ENCODE measurements at regions not wholly inside any gene's neighbourhood (a gene's known extent, or its start where the extent isn't known, plus 50 kb on each side); places are given as distances from the start of the nearest gene placed in this dataset.

DNA sequence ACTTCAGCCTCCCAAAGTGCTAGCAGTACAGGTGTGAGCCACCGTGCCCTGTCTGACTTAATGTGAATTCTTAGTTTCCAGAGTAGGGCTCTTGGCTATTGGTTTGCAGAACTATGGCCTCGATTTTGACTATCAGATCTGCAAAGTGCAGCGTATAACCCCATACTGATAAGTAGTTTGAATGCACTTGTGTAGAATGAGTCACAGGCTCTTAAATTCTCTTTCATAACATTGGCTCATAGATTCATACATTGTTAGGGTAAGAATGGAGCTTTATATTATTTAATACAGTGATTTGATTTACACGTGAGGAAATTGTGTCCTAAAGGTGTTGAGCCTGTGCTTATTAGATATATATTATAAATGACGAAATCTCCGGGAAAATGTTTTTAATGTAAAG lies 109.9 kb downstream of the ZPLD1 start:
- TF ChIP-seq, protein P1, sequence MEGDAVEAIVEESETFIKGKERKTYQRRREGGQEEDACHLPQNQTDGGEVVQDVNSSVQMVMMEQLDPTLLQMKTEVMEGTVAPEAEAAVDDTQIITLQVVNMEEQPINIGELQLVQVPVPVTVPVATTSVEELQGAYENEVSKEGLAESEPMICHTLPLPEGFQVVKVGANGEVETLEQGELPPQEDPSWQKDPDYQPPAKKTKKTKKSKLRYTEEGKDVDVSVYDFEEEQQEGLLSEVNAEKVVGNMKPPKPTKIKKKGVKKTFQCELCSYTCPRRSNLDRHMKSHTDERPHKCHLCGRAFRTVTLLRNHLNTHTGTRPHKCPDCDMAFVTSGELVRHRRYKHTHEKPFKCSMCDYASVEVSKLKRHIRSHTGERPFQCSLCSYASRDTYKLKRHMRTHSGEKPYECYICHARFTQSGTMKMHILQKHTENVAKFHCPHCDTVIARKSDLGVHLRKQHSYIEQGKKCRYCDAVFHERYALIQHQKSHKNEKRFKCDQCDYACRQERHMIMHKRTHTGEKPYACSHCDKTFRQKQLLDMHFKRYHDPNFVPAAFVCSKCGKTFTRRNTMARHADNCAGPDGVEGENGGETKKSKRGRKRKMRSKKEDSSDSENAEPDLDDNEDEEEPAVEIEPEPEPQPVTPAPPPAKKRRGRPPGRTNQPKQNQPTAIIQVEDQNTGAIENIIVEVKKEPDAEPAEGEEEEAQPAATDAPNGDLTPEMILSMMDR (IDR thresholded peaks at IDR 0.05) = no peak
- TF ChIP-seq POLR2AphosphoS5 (IDR thresholded peaks at IDR 0.05) = no peak
- TF ChIP-seq POLR2A (IDR thresholded peaks at IDR 0.05) = no peak

All from sigmoid colon (tissue), 4 donors.